Esophagus muscularis mucosa (tissue), 3 donors: ENCODE measurements at regions not wholly inside any gene's neighbourhood (a gene's known extent, or its start where the extent isn't known, plus 50 kb on each side); places are given as distances from the start of the nearest gene placed in this dataset.

Source experiments
- POLR2A ChIP-seq: fragments of 450-650 bp; IDR thresholded peaks from one replicate; pipeline ENCODE4 v1.6.1; 2017; ENCODE audit warnings: antibody characterized with exemption, moderate library complexity, mild to moderate bottlenecking, low read depth
- POLR2AphosphoS5 ChIP-seq, 2 donors: sonication (generic); formaldehyde crosslinking; IDR thresholded peaks; one replicate each; pipeline ENCODE4 v1.6.1; 2017; ENCODE audit warnings: antibody characterized with exemption in 2 of 2
- TF ChIP-seq, protein P1 (sequence below), 3 experiments: fragments of 200-600 bp in 2 of 3; fragments of 450-650 bp in 1 of 3; sonication (generic) in 2 of 3; IDR thresholded peaks; one replicate each; pipeline ENCODE4 v1.5.1; 2017 to 2019; ENCODE audit warnings: antibody characterized with exemption in 3 of 3, mild to moderate bottlenecking in 2 of 3, moderate library complexity in 1 of 3

DNA sequence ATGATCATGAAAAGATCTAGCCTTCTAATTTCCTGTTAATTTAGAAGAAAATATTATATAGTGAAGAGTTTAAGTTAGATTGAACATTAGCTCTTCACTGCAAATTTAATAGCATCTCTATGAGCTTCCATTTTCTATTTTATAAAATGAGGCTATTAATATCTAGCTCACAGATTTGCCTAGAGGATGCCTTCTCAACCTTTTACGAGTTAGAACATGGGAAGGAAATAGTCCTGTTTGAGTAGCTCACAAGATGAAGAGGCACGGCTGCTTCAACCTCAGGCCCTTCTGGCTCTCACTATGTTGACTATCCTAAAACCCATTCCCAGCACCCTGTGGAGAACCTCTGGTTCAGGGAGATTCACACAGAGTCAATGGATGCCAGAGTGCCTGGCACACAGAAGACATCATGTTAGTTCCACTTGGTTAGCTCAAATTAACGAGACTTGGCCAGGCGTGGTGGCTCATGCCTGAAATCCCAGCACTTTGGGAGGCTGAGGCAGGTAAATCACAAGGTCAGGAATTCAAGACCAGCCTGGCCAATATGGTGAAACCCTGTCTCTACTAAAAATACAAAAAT, 97.9 kb upstream of the GUCY1A1 start:
- TF ChIP-seq, protein P1, sequence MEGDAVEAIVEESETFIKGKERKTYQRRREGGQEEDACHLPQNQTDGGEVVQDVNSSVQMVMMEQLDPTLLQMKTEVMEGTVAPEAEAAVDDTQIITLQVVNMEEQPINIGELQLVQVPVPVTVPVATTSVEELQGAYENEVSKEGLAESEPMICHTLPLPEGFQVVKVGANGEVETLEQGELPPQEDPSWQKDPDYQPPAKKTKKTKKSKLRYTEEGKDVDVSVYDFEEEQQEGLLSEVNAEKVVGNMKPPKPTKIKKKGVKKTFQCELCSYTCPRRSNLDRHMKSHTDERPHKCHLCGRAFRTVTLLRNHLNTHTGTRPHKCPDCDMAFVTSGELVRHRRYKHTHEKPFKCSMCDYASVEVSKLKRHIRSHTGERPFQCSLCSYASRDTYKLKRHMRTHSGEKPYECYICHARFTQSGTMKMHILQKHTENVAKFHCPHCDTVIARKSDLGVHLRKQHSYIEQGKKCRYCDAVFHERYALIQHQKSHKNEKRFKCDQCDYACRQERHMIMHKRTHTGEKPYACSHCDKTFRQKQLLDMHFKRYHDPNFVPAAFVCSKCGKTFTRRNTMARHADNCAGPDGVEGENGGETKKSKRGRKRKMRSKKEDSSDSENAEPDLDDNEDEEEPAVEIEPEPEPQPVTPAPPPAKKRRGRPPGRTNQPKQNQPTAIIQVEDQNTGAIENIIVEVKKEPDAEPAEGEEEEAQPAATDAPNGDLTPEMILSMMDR (IDR thresholded peaks at IDR 0.05) = no peak
- no peak for TF ChIP-seq POLR2AphosphoS5 (IDR thresholded peaks at IDR 0.05)
- no peak for TF ChIP-seq POLR2A
